ENCODE measurements at regions not wholly inside any gene's neighbourhood (a gene's known extent, or its start where the extent isn't known, plus 50 kb on each side); places are given as distances from the start of the nearest gene placed in this dataset.

DNA sequence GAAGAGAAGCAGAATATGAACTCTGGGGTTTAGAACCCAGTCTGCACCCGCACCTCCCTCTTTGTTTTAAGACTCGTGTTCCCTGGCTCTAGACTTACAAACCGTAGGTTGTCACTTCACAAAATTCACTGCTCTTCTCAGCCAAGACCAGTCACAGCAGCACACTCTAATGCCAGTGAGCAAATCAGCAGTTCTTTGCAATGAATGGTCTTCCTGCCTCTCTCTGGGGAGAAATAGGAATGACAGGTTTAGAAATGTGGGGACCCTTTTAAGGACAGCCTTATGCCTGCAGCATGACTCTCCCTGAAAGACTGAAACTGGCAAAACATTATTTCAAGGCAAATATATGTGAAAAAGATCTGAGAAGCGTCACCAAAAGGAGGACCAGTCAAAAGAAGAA, 156.9 kb downstream of the KCTD15 start:
- TF ChIP-seq, protein P1, sequence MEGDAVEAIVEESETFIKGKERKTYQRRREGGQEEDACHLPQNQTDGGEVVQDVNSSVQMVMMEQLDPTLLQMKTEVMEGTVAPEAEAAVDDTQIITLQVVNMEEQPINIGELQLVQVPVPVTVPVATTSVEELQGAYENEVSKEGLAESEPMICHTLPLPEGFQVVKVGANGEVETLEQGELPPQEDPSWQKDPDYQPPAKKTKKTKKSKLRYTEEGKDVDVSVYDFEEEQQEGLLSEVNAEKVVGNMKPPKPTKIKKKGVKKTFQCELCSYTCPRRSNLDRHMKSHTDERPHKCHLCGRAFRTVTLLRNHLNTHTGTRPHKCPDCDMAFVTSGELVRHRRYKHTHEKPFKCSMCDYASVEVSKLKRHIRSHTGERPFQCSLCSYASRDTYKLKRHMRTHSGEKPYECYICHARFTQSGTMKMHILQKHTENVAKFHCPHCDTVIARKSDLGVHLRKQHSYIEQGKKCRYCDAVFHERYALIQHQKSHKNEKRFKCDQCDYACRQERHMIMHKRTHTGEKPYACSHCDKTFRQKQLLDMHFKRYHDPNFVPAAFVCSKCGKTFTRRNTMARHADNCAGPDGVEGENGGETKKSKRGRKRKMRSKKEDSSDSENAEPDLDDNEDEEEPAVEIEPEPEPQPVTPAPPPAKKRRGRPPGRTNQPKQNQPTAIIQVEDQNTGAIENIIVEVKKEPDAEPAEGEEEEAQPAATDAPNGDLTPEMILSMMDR (conservative IDR thresholded peaks at IDR 0.05; ENCODE audit: low read depth, low read length), result no peak
- TF ChIP-seq EZH2 (IDR thresholded peaks at IDR 0.05; ENCODE audit: borderline replicate concordance, low read depth, low read length, poor library complexity, severe bottlenecking), result no peak

Data from A673 (cell line).